ENCODE measurements at regions not wholly inside any gene's neighbourhood (a gene's known extent, or its start where the extent isn't known, plus 50 kb on each side); places are given as distances from the start of the nearest gene placed in this dataset.
"Not testable (repeated sequence)": the region's sequence is repeated elsewhere in the genome, so short reads cannot be mapped to it uniquely, and the experiment has no call there.

GRCh38 chr2:184057910-184058309 lies 540.4 kb upstream of the ZNF804A start:
- DNase-seq (ENCODE audit: low spot score) (no peak), ATAC-seq (ENCODE audit: low read depth) (no peak)

DNA sequence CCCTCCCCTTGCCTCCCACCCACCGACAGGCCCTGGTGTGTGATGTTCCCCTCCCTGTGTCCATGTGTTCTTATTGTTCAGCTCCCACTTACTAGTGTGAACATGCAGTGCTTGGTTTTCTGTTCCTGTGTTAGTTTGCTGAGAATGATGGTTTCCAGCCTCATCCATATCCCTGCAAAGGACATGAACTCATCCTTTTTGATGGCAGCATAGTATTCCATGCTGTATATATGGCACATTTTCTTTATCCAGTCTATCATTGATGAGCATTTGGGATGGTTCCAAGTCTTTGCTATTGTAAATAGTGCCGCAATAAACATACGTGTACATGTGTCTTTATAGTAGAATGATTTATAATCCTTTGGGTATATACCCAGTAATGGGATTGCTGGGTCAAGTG lies 538.1 kb upstream of the ZNF804A start:
- H3K27ac ChIP-seq (ENCODE audit: poor library complexity, severe bottlenecking); H3K4me1 ChIP-seq (ENCODE audit: insufficient read depth, poor library complexity, severe bottlenecking); H3K27me3 ChIP-seq (ENCODE audit: insufficient read depth, poor library complexity, severe bottlenecking); H3K4me3 ChIP-seq (ENCODE audit: severe bottlenecking); DNase-seq (ENCODE audit: low spot score); H3K9me3 ChIP-seq (ENCODE audit: severe bottlenecking); H3K36me3 ChIP-seq (ENCODE audit: low read depth); ATAC-seq (ENCODE audit: low read depth): not testable (repeated sequence)

More at GRCh38 chr2:184057910-184058309, 540.4 kb upstream of the ZNF804A start:
- Histone ChIP-seq H3K27me3 (ENCODE audit: insufficient read depth, poor library complexity, severe bottlenecking) (no peaks in the 10 kb centered on the region), H3K4me1 (ENCODE audit: insufficient read depth, poor library complexity, severe bottlenecking) (peaks cover 9% of the 10 kb centered on the region), H3K9me3 (ENCODE audit: severe bottlenecking) (no peaks in the 10 kb centered on the region), H3K27ac (ENCODE audit: poor library complexity, severe bottlenecking) (no peak overlapping the region), H3K4me3 (ENCODE audit: severe bottlenecking) (no peak overlapping the region), H3K36me3 (ENCODE audit: low read depth) (no peaks in the 10 kb centered on the region)
- TF ChIP-seq, protein P1, sequence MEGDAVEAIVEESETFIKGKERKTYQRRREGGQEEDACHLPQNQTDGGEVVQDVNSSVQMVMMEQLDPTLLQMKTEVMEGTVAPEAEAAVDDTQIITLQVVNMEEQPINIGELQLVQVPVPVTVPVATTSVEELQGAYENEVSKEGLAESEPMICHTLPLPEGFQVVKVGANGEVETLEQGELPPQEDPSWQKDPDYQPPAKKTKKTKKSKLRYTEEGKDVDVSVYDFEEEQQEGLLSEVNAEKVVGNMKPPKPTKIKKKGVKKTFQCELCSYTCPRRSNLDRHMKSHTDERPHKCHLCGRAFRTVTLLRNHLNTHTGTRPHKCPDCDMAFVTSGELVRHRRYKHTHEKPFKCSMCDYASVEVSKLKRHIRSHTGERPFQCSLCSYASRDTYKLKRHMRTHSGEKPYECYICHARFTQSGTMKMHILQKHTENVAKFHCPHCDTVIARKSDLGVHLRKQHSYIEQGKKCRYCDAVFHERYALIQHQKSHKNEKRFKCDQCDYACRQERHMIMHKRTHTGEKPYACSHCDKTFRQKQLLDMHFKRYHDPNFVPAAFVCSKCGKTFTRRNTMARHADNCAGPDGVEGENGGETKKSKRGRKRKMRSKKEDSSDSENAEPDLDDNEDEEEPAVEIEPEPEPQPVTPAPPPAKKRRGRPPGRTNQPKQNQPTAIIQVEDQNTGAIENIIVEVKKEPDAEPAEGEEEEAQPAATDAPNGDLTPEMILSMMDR (IDR thresholded peaks at IDR 0.05; ENCODE audit: poor library complexity, severe bottlenecking) = no peak

GRCh38 chr2:184067502-184067901 lies 530.8 kb upstream of the ZNF804A start:
- TF ChIP-seq, protein P1 (IDR thresholded peaks at IDR 0.05; ENCODE audit: poor library complexity, severe bottlenecking) = no peak
- H3K36me3 ChIP-seq (ENCODE audit: low read depth) = no peaks in the 10 kb centered on the region
- no peak for DNase-seq (ENCODE audit: low spot score)
- H3K27ac ChIP-seq (ENCODE audit: poor library complexity, severe bottlenecking) = no peak overlapping the region
- ATAC-seq (ENCODE audit: low read depth) = no peak
- H3K4me1 ChIP-seq (ENCODE audit: insufficient read depth, poor library complexity, severe bottlenecking) = no peaks in the 10 kb centered on the region
- H3K4me3 ChIP-seq (ENCODE audit: severe bottlenecking) = no peak overlapping the region
- no peaks in the 10 kb centered on the region for H3K9me3 ChIP-seq (ENCODE audit: severe bottlenecking)
- no peaks in the 10 kb centered on the region for H3K27me3 ChIP-seq (ENCODE audit: insufficient read depth, poor library complexity, severe bottlenecking)

- H3K4me3 ChIP-seq (ENCODE audit: severe bottlenecking) = no peak overlapping the region
- DNase-seq (ENCODE audit: low spot score) (no peak), ATAC-seq (ENCODE audit: low read depth) (no peak)
- H3K27ac ChIP-seq (ENCODE audit: poor library complexity, severe bottlenecking) = no peak overlapping the region
- TF ChIP-seq, protein P1 (IDR thresholded peaks at IDR 0.05; ENCODE audit: poor library complexity, severe bottlenecking) = no peak
- no peaks in the 10 kb centered on the region for H3K9me3 ChIP-seq (ENCODE audit: severe bottlenecking)
- H3K27me3 ChIP-seq (ENCODE audit: insufficient read depth, poor library complexity, severe bottlenecking) = no peaks in the 10 kb centered on the region
- no peaks in the 10 kb centered on the region for H3K4me1 ChIP-seq (ENCODE audit: insufficient read depth, poor library complexity, severe bottlenecking)
- H3K36me3 ChIP-seq (ENCODE audit: low read depth) = no peaks in the 10 kb centered on the region
Measured at GRCh38 chr2:184072470-184072869, 525.9 kb upstream of the ZNF804A start.

DNA sequence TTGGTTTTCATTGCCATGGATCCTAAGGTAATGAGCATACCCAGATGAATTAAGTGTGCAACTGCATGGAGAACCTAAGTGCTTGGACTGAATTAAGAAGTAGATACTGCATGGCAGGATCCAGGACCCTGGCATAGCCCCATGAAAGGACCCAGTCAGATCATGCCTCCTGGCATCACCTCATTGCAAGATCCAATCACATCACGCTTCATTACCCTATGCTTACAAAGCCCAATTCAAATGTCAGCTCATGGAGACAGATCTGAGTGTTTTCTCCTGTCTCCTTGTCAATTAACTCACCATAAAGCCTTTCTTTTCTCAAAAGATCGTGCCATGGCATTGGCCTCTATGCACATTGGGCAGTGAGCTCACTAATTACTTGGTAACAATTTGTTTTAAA lies 519.8 kb upstream of the ZNF804A start:
- no peak for DNase-seq (ENCODE audit: low spot score)
- H3K27ac ChIP-seq (ENCODE audit: poor library complexity, severe bottlenecking) = no peak overlapping the region
- ATAC-seq (ENCODE audit: low read depth) = no peak
- TF ChIP-seq, protein P1 (IDR thresholded peaks at IDR 0.05; ENCODE audit: poor library complexity, severe bottlenecking) = no peak
- no peak overlapping the region for H3K4me3 ChIP-seq (ENCODE audit: severe bottlenecking)
- H3K27me3 ChIP-seq (ENCODE audit: insufficient read depth, poor library complexity, severe bottlenecking) = no peaks in the 10 kb centered on the region
- H3K9me3 ChIP-seq (ENCODE audit: severe bottlenecking) = no peaks in the 10 kb centered on the region
- no peaks in the 10 kb centered on the region for H3K4me1 ChIP-seq (ENCODE audit: insufficient read depth, poor library complexity, severe bottlenecking)
- H3K36me3 ChIP-seq (ENCODE audit: low read depth) = no peaks in the 10 kb centered on the region
